SH-SY5Y (cell line): ENCODE measurements at regions not wholly inside any gene's neighbourhood (a gene's known extent, or its start where the extent isn't known, plus 50 kb on each side); places are given as distances from the start of the nearest gene placed in this dataset.

Experiments
- GATA2 ChIP-seq: IDR thresholded peaks from 2 replicates; pipeline ENCODE4 v1.6.1; 2011; ENCODE audit warnings: mild to moderate bottlenecking, low read depth, low read length
- GATA3 ChIP-seq: IDR thresholded peaks from 2 replicates; pipeline ENCODE4 v1.6.1; 2011; ENCODE audit warnings: low read depth, mild to moderate bottlenecking, low read length, moderate library complexity

- TF ChIP-seq GATA3 (no peak), GATA2 (no peak)
Observed at GRCh38 chr5:72558046-72558336, 50.8 kb upstream of the ZNF366 start.
